ENCODE measurements at regions not wholly inside any gene's neighbourhood (a gene's known extent, or its start where the extent isn't known, plus 50 kb on each side); places are given as distances from the start of the nearest gene placed in this dataset.
"Not testable (repeated sequence)": the region's sequence is repeated elsewhere in the genome, so short reads cannot be mapped to it uniquely, and the experiment has no call there.

- DNase-seq (ENCODE audit: low spot score) (no peak), FAIRE-seq (no peak)
These were observed 114.5 kb downstream of the KCNRG start for GRCh38 chr13:50129706-50130122.

DNA sequence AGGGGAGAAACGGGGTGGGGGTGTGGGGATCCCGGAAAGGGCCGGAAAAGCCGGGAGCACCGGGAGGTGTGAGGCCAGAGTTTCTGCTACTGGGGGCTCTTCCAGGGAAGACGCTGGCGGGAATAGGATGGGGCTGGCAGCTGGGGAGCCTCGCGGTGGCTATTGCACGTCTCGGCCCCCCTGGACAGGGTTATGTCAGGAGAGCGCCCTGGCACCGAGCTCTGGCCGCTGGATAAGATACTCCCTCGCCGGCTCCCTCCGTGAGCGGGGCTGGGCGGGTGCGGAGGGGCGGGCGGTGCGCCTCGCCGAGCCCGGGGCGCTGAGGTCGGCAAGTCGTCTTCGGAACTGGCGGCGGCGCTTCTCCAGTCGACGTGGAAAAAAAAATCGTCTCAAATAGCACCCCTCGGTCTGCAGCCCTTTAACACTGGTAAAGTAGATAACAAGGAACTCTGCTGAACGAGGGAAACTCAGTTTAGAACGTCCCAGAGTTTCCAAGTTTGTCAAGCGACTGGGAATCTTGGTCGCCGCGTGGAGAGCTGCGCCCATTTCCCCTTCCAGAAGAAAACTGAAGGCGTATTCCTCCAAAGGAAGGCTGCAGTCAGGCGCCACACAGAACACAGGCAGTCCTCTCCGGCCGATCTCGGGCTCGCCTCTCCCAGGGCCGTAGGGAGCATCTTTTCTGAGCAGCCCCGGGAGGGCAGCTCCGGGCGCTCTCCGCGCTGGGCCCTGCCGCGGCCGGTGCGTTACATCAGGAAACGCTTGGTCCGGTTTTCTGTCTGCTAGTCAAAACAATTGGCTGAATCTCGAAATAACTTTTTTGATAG is 115.1 kb downstream of the KCNRG start:
- DNase-seq (ENCODE audit: low spot score) = no peak
- FAIRE-seq = no peak

DNA sequence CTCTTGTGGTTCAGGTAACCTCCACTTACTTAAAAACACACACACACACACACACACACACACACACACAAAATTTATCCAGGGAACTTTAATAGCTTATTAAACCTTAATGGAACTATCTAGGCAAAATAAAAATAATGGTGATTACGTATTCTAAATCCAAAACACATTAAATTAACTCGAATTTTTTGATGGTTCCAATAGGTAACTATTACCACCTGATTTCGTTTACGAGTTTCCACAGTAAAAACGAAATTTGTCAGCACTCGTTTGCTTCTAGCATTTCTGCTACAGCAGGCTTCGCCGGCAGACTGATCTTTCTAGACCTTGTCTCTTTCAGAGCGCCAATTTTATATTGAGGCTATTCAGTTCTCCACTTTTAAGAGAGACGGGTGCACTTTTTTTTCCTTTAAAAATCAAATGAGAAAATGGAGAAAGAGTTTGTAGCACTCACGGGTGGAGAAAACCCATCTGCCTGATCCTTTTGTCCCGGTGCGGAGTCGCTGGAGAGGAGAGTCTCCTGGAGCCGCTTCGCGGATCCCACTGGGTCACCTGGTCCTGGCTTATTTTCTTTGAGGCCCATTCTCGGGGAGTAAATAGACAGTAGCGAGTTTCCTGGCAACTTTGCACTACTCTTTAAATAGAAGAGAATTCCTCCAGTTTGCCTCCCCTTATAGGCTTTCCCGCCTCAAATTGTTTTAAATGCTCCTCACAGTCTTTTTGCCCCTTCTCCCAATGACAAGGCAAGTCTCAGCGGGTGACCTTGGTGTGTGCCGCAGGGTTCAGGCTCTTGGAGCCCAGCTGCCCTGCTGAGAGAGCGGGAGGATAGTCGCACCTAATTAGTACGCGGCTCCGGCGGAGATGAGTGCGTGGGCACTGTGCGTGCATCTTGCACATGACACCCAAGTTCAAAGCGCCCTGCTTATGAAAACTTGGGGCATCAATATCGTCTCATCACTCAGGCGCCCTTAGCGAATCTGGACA is 117.0 kb downstream of the KCNRG start:
- DNase-seq (ENCODE audit: low spot score) (no peak), FAIRE-seq (no peak)

DNA sequence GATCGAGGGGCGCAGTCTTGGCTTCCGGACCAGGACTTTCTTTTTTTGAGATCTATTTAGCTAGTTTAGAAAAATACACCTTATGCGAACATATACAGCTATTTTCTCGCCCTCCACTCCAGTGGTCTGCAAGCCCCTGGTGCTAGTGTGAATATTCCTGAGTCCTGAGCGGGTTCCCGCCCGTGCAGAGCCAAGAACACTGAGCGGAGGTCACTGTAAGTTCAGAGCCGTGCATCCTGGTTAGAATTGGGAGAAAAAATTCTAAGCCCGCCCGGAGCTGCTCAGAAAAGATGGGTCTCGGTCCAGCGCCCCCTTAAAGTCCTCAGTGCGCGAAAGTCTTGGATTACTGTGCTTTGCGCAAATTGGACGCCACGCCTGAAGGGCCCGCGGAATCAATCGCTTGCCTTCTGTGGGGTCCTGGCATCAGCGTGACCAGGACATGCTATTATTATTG is 117.7 kb downstream of the KCNRG start:
- no peak for FAIRE-seq
- DNase-seq (ENCODE audit: low spot score) = no peak

GRCh38 chr13:50133358-50133953 is 118.2 kb downstream of the KCNRG start:
- DNase-seq (ENCODE audit: low spot score) = no peak
- FAIRE-seq = no peak

DNA sequence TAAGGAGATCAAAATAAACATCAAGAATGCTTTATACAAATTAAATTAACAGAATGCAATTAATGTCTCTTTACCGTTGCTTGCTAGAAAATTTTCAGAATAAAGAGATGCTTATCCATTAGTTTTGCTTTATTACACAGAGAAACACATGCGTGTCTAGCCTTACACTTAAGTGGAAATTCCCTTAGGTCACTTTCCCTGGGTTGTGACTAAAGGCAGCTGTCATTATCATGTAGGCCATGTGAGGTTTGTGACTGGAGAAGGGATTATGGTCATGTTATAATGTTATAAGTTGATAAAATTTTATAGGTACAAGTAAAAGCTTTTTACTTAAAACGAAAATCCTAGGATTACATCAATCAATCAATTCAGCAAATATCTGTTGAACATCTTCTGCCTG is 121.0 kb downstream of the KCNRG start:
- no peak for FAIRE-seq

DNA sequence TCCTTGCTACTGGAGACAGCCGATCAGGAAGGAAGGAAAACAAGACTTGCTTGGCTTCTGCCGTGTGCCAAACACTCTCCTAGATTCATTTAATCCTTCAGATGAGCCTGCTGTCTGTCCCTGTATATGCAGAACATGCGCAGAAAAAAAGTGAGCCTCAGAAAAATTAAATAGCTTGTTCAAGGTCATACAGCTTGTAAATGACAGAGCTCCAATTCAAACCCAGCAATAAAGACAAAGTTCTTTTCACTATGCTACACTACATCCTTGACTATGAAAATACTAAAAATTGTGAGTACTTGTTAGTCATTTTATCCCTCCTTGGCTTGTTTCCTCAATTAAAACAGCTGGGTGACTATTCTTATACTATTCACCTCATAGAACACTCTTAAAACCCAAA is 121.4 kb downstream of the KCNRG start:
- FAIRE-seq (no peak), DNase-seq (ENCODE audit: low spot score) (no peak)

More for the DNA sequence above, 121.0 kb downstream of the KCNRG start:
- no peak for DNase-seq (ENCODE audit: low spot score)

- DNase-seq (ENCODE audit: low spot score); FAIRE-seq: not testable (repeated sequence)
These were observed 124.2 kb downstream of the KCNRG start for GRCh38 chr13:50139435-50139934.

DNA sequence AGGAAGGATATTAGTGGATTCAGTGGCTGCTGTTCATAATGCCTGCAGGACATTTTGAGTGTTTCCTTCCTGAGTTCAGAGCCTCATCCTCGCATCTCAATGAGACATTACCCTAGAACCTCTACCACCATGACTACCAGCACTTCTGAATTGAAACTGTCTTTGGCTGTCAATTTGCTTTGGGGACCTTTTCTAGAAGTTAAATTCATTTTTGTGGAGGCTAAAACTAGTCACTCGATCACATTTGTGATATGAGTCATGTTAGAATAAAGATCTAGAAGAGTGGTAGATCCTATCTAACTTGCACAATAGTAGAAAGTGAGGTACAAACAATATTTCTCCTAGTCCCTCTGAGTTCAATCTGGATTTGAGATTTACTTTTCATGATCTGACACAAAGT is 124.9 kb downstream of the KCNRG start:
- DNase-seq (ENCODE audit: low spot score) (no peak), FAIRE-seq (no peak)

- no peak for FAIRE-seq
- DNase-seq (ENCODE audit: low spot score) = no peak
These were observed 125.5 kb downstream of the KCNRG start for GRCh38 chr13:50140581-50141374.

GRCh38 chr13:50141375-50141975 is 126.2 kb downstream of the KCNRG start:
- FAIRE-seq (no peak), DNase-seq (ENCODE audit: low spot score) (no peak)

- FAIRE-seq (no peak), DNase-seq (ENCODE audit: low spot score) (no peak)
These were observed 129.3 kb downstream of the KCNRG start for GRCh38 chr13:50144246-50145160.

GRCh38 chr13:50149214-50149613 is 134.0 kb downstream of the KCNRG start:
- DNase-seq (ENCODE audit: low spot score) (no peak), FAIRE-seq (no peak)

DNA sequence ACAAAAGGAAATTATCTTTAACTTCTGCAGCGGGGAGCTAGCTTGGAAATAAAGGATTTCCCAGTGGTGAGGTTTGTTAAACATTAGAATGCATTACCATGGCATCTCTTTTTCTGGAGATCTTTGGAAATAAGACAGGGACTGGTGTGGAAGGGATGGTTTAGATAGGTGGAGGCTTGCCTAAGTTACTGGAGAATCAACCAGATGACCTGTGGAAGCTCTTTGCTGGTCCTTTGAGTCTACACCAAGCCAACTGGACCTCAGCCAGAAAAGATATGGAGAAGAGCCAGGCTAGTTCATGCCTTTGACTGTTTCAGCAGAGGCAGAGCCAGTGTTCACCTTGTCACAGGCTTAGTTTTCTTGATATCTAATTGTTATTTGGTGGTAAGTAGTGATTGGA is 134.7 kb downstream of the KCNRG start:
- DNase-seq (ENCODE audit: low spot score) = no peak
- FAIRE-seq = no peak

DNA sequence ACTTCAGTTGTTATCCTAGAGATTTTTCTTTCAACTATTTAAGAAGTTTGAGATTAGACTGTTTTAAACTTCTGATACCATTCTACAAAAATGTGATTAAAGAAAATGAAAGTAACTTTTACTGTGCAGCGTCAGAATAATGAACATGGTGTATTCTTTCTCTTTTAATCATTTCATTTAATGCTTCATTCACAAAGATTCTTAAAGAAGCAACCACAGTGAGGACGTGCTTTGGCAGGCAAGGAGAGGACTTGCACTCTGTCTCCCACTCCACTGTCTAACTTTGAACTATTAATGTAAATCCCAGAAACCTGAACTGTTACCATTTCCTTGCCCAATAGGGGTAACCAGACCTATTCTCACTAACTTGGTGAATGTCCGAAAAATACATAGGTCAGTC is 137.0 kb downstream of the KCNRG start:
- FAIRE-seq (no peak), DNase-seq (ENCODE audit: low spot score) (no peak)

- DNase-seq (ENCODE audit: low spot score) (no peak), FAIRE-seq (no peak)
These were observed 137.5 kb downstream of the KCNRG start for GRCh38 chr13:50152655-50153309.

- DNase-seq (ENCODE audit: low spot score) = no peak
- no peak for FAIRE-seq
These were observed 138.2 kb downstream of the KCNRG start for GRCh38 chr13:50153401-50153800.

GRCh38 chr13:50153876-50154275 is 138.6 kb downstream of the KCNRG start:
- FAIRE-seq = no peak

DNA sequence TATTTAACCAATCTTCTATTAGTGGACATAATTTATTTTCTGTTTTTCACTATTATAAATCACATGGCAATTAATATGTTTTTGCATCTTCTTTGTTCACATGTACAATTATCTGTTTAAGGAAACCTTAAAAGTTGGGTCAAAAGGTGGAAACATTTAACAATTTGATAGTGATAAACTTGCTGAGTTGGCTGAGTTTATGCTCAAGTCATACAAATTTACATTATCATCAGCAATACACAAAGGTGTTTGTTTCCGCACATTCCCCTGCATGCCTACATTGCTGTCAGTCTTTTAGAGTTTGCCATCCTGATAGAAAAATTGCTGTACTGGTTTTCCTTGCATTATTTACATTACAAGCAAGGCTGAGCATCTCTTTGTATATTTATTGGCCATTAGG is 139.5 kb downstream of the KCNRG start:
- FAIRE-seq (no peak), DNase-seq (ENCODE audit: low spot score) (no peak)

More at GRCh38 chr13:50153876-50154275, 138.6 kb downstream of the KCNRG start:
- DNase-seq (ENCODE audit: low spot score) = no peak
